Testis (tissue), 2 donors: ENCODE measurements at regions not wholly inside any gene's neighbourhood (a gene's known extent, or its start where the extent isn't known, plus 50 kb on each side); places are given as distances from the start of the nearest gene placed in this dataset.

Source experiments
- POLR2A ChIP-seq: fragments of 450-650 bp; IDR thresholded peaks from one replicate; pipeline ENCODE4 v1.6.1; 2017; ENCODE audit warnings: antibody characterized with exemption, mild to moderate bottlenecking, moderate library complexity
- TF ChIP-seq, protein P1 (sequence below), 3 experiments: fragments of 450-650 bp in 2 of 3; fragments of 200-600 bp in 1 of 3; sonication (generic) in 1 of 3; IDR thresholded peaks; one replicate each; pipeline ENCODE4 v1.5.1; 2016 to 2019; ENCODE audit warnings: antibody characterized with exemption in 3 of 3, mild to moderate bottlenecking in 2 of 3, moderate library complexity in 1 of 3

DNA sequence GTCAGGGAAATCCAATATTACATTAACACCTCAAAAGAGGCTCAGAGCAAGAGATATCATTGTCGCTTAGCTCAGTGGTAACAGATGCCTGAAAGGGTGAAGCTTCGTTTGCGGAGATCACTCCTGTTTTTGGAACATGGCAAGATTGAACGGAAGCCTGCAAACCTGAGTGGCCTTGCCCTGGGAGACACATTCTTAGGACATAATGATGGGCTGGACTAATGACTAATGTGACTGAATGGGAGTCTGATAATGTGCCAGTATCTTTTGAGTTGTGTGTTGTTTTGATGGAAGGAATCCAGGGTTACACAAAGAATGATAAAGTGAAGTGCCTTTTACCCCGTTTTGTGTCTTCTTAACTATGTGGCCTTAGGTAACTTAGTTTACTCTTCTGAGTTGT, 109.3 kb upstream of the IFNG-AS1 start:
- TF ChIP-seq, protein P1, sequence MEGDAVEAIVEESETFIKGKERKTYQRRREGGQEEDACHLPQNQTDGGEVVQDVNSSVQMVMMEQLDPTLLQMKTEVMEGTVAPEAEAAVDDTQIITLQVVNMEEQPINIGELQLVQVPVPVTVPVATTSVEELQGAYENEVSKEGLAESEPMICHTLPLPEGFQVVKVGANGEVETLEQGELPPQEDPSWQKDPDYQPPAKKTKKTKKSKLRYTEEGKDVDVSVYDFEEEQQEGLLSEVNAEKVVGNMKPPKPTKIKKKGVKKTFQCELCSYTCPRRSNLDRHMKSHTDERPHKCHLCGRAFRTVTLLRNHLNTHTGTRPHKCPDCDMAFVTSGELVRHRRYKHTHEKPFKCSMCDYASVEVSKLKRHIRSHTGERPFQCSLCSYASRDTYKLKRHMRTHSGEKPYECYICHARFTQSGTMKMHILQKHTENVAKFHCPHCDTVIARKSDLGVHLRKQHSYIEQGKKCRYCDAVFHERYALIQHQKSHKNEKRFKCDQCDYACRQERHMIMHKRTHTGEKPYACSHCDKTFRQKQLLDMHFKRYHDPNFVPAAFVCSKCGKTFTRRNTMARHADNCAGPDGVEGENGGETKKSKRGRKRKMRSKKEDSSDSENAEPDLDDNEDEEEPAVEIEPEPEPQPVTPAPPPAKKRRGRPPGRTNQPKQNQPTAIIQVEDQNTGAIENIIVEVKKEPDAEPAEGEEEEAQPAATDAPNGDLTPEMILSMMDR (IDR thresholded peaks at IDR 0.05) = no peak
- no peak for TF ChIP-seq POLR2A
